HEK293 (cell line): ENCODE measurements at regions not wholly inside any gene's neighbourhood (a gene's known extent, or its start where the extent isn't known, plus 50 kb on each side); places are given as distances from the start of the nearest gene placed in this dataset.

Experiments used
- CTCF ChIA-PET: fragments of 350-600 bp; formaldehyde crosslinking; extraction: SDS; loops from one replicate; lab custom pipeline; 2021; ENCODE audit warnings: antibody characterized with exemption; lab: Yijun Ruan, JAX
- POLR2A ChIA-PET: fragments of 300-600 bp; formaldehyde crosslinking; extraction: SDS; loops from one replicate; lab custom pipeline; 2020; ENCODE audit warnings: antibody characterized with exemption, inconsistent platforms; lab: Yijun Ruan, JAX
- H3K27ac ChIP-seq: fragments of 200-500 bp; sonication (Bioruptor generic); 2 replicates; pipeline ENCODE4 v1.5.1; 2014; ENCODE audit warnings: low read depth, low read length, control low read depth, inconsistent platforms; ENCODE audit errors: extremely low read depth
- H3K36me3 ChIP-seq, 2 experiments: fragments of 200-500 bp in 1 of 2; sonication (Bioruptor generic) in 1 of 2; 1 replicate in 1 of 2; 2 replicates in 1 of 2; pipeline ENCODE4 v1.5.1; 2014 to 2017; ENCODE audit warnings: inconsistent platforms in 2 of 2, low read length in 2 of 2; ENCODE audit not compliant: control insufficient read depth in 2 of 2, insufficient read depth in 1 of 2
- H3K4me1 ChIP-seq: fragments of 200-500 bp; sonication (Bioruptor generic); 2 replicates; pipeline ENCODE4 v1.5.1; 2014; ENCODE audit warnings: mild to moderate bottlenecking, low read length, inconsistent platforms; ENCODE audit not compliant: control insufficient read depth, insufficient read depth
- H3K4me3 ChIP-seq: 2 replicates; pipeline ENCODE4 v1.5.1; 2011; ENCODE audit warnings: low read depth, mild to moderate bottlenecking, control low read depth, low read length, moderate library complexity
- H3K9me3 ChIP-seq: fragments of 200-500 bp; sonication (Bioruptor generic); 2 replicates; pipeline ENCODE4 v1.5.1; 2014; ENCODE audit warnings: low read depth, low read length, inconsistent platforms; ENCODE audit not compliant: control insufficient read depth, insufficient read depth
- CTCF ChIP-seq: fragments of 450-650 bp; formaldehyde crosslinking; IDR thresholded peaks from 2 replicates; pipeline ENCODE4 v1.5.1; 2016; ENCODE audit warnings: missing biosample characterization, missing genetic modification characterization
- KLF8 ChIP-seq: fragments of 450-650 bp; formaldehyde crosslinking; IDR thresholded peaks from 2 replicates; pipeline ENCODE4 v1.5.1; 2016; ENCODE audit warnings: missing biosample characterization, missing genetic modification characterization
- REPIN1 ChIP-seq: fragments of 450-650 bp; formaldehyde crosslinking; IDR thresholded peaks from 2 replicates; pipeline ENCODE4 v1.5.1; 2017; ENCODE audit warnings: missing biosample characterization, missing genetic modification characterization, low read depth
- SCRT2 ChIP-seq: fragments of 450-650 bp; formaldehyde crosslinking; IDR thresholded peaks from 2 replicates; pipeline ENCODE4 v1.5.1; 2016; ENCODE audit warnings: missing biosample characterization, missing genetic modification characterization
- SETDB1 ChIP-seq: IDR thresholded peaks from one replicate; pipeline ENCODE4 v1.6.1; 2017; ENCODE audit warnings: mild to moderate bottlenecking, low read length, moderate library complexity, mixed read lengths; ENCODE audit not compliant: insufficient read length
- TRIM28 ChIP-seq: IDR thresholded peaks from 2 replicates; pipeline ENCODE4 v1.6.1; 2011; ENCODE audit warnings: low read length, control low read depth, borderline replicate concordance
- ZNF19 ChIP-seq: fragments of 450-650 bp; formaldehyde crosslinking; IDR thresholded peaks from 2 replicates; pipeline ENCODE4; 2016; ENCODE audit warnings: missing biosample characterization, missing genetic modification characterization, low read depth
- ZNF350 ChIP-seq: fragments of 450-650 bp; formaldehyde crosslinking; IDR thresholded peaks from 2 replicates; pipeline ENCODE4 v1.5.0; 2017; ENCODE audit warnings: missing biosample characterization, mild to moderate bottlenecking, missing genetic modification characterization
- ZNF426 ChIP-seq: fragments of 450-650 bp; formaldehyde crosslinking; IDR thresholded peaks from 2 replicates; pipeline ENCODE4 v1.5.1; 2017; ENCODE audit warnings: missing biosample characterization, missing genetic modification characterization, mild to moderate bottlenecking, inconsistent platforms, moderate library complexity
- ZNF530 ChIP-seq: fragments of 450-650 bp; formaldehyde crosslinking; IDR thresholded peaks from 2 replicates; pipeline ENCODE4 v1.5.1; 2016; ENCODE audit warnings: low read depth, missing biosample characterization, missing genetic modification characterization
- ZNF701 ChIP-seq: fragments of 450-650 bp; formaldehyde crosslinking; IDR thresholded peaks from 2 replicates; pipeline ENCODE4 v1.5.1; 2016; ENCODE audit warnings: missing biosample characterization, missing genetic modification characterization
- ZNF76 ChIP-seq: fragments of 450-650 bp; formaldehyde crosslinking; IDR thresholded peaks from 2 replicates; pipeline ENCODE4; 2016; ENCODE audit warnings: low read depth, missing biosample characterization, missing genetic modification characterization, borderline replicate concordance
- TF ChIP-seq, protein P1 (sequence below): fragments of 450-650 bp; formaldehyde crosslinking; IDR thresholded peaks from 2 replicates; pipeline ENCODE4 v1.5.1; 2016; ENCODE audit warnings: missing biosample characterization, missing genetic modification characterization, borderline replicate concordance
- TF ChIP-seq, protein P2 (sequence below): fragments of 450-650 bp; formaldehyde crosslinking; IDR thresholded peaks from 2 replicates; pipeline ENCODE4 v1.5.1; 2016; ENCODE audit warnings: missing biosample characterization, missing genetic modification characterization

- TF ChIP-seq, protein P1, sequence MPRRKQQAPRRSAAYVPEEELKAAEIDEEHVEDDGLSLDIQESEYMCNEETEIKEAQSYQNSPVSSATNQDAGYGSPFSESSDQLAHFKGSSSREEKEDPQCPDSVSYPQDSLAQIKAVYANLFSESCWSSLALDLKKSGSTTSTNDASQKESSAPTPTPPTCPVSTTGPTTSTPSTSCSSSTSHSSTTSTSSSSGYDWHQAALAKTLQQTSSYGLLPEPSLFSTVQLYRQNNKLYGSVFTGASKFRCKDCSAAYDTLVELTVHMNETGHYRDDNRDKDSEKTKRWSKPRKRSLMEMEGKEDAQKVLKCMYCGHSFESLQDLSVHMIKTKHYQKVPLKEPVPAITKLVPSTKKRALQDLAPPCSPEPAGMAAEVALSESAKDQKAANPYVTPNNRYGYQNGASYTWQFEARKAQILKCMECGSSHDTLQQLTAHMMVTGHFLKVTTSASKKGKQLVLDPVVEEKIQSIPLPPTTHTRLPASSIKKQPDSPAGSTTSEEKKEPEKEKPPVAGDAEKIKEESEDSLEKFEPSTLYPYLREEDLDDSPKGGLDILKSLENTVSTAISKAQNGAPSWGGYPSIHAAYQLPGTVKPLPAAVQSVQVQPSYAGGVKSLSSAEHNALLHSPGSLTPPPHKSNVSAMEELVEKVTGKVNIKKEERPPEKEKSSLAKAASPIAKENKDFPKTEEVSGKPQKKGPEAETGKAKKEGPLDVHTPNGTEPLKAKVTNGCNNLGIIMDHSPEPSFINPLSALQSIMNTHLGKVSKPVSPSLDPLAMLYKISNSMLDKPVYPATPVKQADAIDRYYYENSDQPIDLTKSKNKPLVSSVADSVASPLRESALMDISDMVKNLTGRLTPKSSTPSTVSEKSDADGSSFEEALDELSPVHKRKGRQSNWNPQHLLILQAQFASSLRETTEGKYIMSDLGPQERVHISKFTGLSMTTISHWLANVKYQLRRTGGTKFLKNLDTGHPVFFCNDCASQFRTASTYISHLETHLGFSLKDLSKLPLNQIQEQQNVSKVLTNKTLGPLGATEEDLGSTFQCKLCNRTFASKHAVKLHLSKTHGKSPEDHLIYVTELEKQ: no peak
These were observed 828.3 kb downstream of the TECRL start (continued) for GRCh38 chr4:63580796-63581475.

- H3K27ac ChIP-seq: no peak overlapping the region
- H3K4me3 ChIP-seq: no peak overlapping the region
- POLR2A ChIA-PET: no interaction called here
- H3K36me3 ChIP-seq: no peaks in the 10 kb centered on the region
- TF ChIP-seq ZNF530 (tag by site-specific recombination) (no peak), ZNF701 (tag by site-specific recombination) (no peak), ZNF76 (tag by site-specific recombination) (no peak), REPIN1 (tag by site-specific recombination) (no peak), TRIM28 (no peak), KLF8 (tag by site-specific recombination) (no peak), SETDB1 (no peak), CTCF (tag by site-specific recombination) (no peak), ZNF350 (tag by site-specific recombination) (no peak)
- TF ChIP-seq, protein P2, sequence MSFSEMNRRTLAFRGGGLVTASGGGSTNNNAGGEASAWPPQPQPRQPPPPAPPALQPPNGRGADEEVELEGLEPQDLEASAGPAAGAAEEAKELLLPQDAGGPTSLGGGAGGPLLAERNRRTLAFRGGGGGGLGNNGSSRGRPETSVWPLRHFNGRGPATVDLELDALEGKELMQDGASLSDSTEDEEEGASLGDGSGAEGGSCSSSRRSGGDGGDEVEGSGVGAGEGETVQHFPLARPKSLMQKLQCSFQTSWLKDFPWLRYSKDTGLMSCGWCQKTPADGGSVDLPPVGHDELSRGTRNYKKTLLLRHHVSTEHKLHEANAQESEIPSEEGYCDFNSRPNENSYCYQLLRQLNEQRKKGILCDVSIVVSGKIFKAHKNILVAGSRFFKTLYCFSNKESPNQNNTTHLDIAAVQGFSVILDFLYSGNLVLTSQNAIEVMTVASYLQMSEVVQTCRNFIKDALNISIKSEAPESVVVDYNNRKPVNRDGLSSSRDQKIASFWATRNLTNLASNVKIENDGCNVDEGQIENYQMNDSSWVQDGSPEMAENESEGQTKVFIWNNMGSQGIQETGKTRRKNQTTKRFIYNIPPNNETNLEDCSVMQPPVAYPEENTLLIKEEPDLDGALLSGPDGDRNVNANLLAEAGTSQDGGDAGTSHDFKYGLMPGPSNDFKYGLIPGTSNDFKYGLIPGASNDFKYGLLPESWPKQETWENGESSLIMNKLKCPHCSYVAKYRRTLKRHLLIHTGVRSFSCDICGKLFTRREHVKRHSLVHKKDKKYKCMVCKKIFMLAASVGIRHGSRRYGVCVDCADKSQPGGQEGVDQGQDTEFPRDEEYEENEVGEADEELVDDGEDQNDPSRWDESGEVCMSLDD: no peak
- TF ChIP-seq, all 188 proteins: peak for 0
- CTCF ChIA-PET: no interaction called here
- Histone ChIP-seq H3K9me3 (no peaks in the 10 kb centered on the region), H3K4me1 (no peaks in the 10 kb centered on the region)
These were observed 830.9 kb downstream of the TECRL start for GRCh38 chr4:63578383-63578782.

DNA sequence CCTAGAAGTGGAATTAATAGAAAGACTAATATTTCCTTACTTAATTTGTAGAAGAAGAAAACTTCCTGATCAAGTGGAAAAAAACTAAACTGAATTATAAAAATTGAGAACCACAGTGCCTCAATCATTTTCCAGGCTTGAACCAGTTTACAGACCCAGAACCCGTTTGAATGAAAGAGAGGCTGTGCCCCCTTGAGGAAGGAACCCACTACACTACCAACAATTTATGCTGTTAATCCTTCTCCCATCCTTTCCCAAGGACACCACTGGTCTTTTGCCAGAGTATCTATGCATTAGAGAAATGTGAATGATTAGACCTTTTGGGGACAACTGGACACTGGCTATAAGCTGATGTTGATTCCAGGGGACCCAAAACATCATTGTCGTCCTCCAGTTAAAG, 842.6 kb downstream of the TECRL start:
- ChIA-PET CTCF (no interaction called here), POLR2A (no interaction called here)
- Histone ChIP-seq H3K9me3 (no peaks in the 10 kb centered on the region), H3K4me1 (no peaks in the 10 kb centered on the region), H3K27ac (no peak overlapping the region), H3K4me3 (no peak overlapping the region), H3K36me3 (no peaks in the 10 kb centered on the region)
- TF ChIP-seq SCRT2 (tag by site-specific recombination): no peak
- TF ChIP-seq ZNF19 (tag by site-specific recombination): no peak
- TF ChIP-seq, protein P1: no peak
- TF ChIP-seq ZNF426: no peak
- no peak for TF ChIP-seq ZNF350 (tag by site-specific recombination)
